AG09309 (cell line): ENCODE measurements at regions not wholly inside any gene's neighbourhood (a gene's known extent, or its start where the extent isn't known, plus 50 kb on each side); places are given as distances from the start of the nearest gene placed in this dataset.

Experiments used
- DNase-seq: peaks from one replicate; pipeline ENCODE4 v3.0.0-alpha.2; 2010; ENCODE audit warnings: low read depth
- H3K4me3 ChIP-seq: 2 replicates; pipeline ENCODE4 v1.5.1; 2011; ENCODE audit warnings: mild to moderate bottlenecking, low read depth, low read length, moderate library complexity; ENCODE audit not compliant: control insufficient read depth
- CTCF ChIP-seq: IDR thresholded peaks from 2 replicates; pipeline ENCODE4 v1.5.1; 2011; ENCODE audit warnings: mild to moderate bottlenecking, low read depth, low read length, inconsistent platforms; ENCODE audit not compliant: insufficient read depth, control insufficient read depth; ENCODE audit errors: missing control alignments

- no peak for TF ChIP-seq CTCF
- DNase-seq: no peak
- H3K4me3 ChIP-seq: no peak overlapping the region
Observed at GRCh38 chr18:39635966-39636365, 2070.4 kb upstream of the CELF4 start.

GRCh38 chr18:39635192-39635591, 2069.6 kb upstream of the CELF4 start:
- no peak for DNase-seq
- H3K4me3 ChIP-seq: no peak overlapping the region
- TF ChIP-seq CTCF: no peak

- no peak for DNase-seq
Observed at GRCh38 chr18:39627936-39628335, 2062.3 kb upstream of the CELF4 start.

GRCh38 chr18:39624961-39625360, 2059.4 kb upstream of the CELF4 start:
- no peak for TF ChIP-seq CTCF
- no peak for DNase-seq
- H3K4me3 ChIP-seq: no peak overlapping the region

More at GRCh38 chr18:39627936-39628335, 2062.3 kb upstream of the CELF4 start:
- H3K4me3 ChIP-seq: no peak overlapping the region
- TF ChIP-seq CTCF: no peak

- no peak for TF ChIP-seq CTCF
- no peak overlapping the region for H3K4me3 ChIP-seq
- no peak for DNase-seq
Observed at GRCh38 chr18:39622431-39622830, 2056.8 kb upstream of the CELF4 start.

- no peak overlapping the region for H3K4me3 ChIP-seq
- TF ChIP-seq CTCF: no peak
- no peak for DNase-seq
Observed at GRCh38 chr18:39620551-39621168, 2055.1 kb upstream of the CELF4 start.
